ENCODE measurements at regions not wholly inside any gene's neighbourhood (a gene's known extent, or its start where the extent isn't known, plus 50 kb on each side); places are given as distances from the start of the nearest gene placed in this dataset.

DNA sequence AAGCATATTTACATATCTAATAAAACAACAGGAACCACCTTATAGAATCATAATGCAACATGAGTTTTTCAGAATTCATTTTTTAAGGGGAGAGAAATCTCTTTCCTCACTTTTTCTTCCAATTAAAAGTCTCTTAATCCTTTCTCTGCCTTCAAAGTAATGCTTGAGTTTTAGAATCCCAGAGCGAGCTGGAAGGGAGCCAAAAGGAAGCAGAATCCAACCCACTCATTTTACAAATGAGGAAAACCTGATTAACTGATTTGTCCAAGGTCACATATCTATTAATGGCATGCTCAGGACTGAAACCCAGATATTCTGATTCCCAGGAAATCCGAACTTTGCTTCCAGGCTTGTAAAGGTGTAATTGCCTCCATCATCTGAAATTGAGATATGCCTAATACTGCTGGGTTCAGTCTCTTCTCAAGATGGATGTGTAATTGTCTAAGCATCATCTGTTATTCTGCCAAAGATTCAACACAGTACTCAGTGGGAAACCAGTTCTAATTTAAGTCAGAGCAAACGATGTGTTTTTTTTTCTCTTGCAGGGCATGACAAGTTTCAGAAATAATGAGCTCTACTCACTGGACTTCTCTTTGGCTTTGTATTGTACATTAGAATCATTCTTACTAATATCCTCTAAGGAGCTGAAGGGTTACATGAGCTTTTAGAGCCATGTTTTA, 481.4 kb upstream of the CFAP20DC start:
- H3K4me1 ChIP-seq (ENCODE audit: low read depth), result peaks cover 5% of the 10 kb centered on the region
- no peaks in the 10 kb centered on the region for H3K9me3 ChIP-seq (ENCODE audit: low read depth)

DNA sequence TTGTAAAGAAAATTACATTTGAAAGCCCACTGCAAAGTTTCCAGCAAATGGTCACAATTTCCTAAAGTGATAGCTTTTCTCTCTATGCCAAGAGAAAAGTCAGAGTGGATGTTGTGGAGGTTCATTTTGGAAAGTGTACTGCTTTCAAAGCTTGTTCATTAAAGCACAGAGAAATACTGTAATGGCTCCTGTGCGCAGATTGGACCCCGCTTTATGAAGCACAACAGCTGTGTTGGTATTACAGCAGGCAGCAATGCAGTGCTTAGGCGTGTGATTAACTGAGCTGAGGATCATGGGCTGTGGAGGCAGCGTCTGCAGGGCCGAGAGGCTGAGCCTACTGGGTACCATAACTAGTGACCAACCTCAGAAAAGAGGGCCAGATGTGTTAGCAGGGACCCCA, 478.4 kb upstream of the CFAP20DC start:
- H3K4me3 ChIP-seq, result no peak overlapping the region
- no peaks in the 10 kb centered on the region for H3K36me3 ChIP-seq
- H3K4me1 ChIP-seq (ENCODE audit: low read depth), result no peaks in the 10 kb centered on the region
- no peak overlapping the region for H3K27ac ChIP-seq
- H3K9me3 ChIP-seq (ENCODE audit: low read depth), result no peaks in the 10 kb centered on the region
- no peak for DNase-seq (ENCODE audit: low read depth in 1 of 2, low spot score in 1 of 2)
- TF ChIP-seq, protein P1, sequence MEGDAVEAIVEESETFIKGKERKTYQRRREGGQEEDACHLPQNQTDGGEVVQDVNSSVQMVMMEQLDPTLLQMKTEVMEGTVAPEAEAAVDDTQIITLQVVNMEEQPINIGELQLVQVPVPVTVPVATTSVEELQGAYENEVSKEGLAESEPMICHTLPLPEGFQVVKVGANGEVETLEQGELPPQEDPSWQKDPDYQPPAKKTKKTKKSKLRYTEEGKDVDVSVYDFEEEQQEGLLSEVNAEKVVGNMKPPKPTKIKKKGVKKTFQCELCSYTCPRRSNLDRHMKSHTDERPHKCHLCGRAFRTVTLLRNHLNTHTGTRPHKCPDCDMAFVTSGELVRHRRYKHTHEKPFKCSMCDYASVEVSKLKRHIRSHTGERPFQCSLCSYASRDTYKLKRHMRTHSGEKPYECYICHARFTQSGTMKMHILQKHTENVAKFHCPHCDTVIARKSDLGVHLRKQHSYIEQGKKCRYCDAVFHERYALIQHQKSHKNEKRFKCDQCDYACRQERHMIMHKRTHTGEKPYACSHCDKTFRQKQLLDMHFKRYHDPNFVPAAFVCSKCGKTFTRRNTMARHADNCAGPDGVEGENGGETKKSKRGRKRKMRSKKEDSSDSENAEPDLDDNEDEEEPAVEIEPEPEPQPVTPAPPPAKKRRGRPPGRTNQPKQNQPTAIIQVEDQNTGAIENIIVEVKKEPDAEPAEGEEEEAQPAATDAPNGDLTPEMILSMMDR (IDR thresholded peaks at IDR 0.05; ENCODE audit: low read depth, low read length), result no peak
- no peaks in the 10 kb centered on the region for H3K27me3 ChIP-seq

More for the DNA sequence above, 481.4 kb upstream of the CFAP20DC start:
- Histone ChIP-seq H3K4me3 (no peak overlapping the region), H3K36me3 (no peaks in the 10 kb centered on the region), H3K27me3 (no peaks in the 10 kb centered on the region), H3K27ac (no peak overlapping the region)
- TF ChIP-seq, protein P1 (IDR thresholded peaks at IDR 0.05; ENCODE audit: low read depth, low read length), result no peak
- DNase-seq (ENCODE audit: low read depth in 1 of 2, low spot score in 1 of 2), result peak in 1 of 2 donors; percentile 10

DNA sequence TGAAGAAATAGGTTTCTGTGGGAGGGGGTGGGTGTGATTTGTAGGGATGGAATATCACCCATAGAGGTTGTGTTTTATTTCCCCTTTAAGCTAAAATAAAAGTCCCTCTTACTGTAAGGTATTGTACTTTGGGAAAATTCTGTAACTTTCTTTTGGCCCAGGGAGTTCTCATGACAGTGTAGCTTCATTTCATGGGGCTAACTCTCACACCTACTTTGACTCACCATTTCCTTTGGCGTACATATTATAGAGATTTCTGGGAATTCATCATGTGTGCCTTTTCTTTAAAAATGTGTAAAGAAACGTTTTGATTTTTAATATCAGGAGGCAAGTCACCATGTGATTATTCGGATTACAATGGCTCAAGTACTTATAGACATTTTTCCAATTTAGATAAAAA, 477.7 kb upstream of the CFAP20DC start:
- TF ChIP-seq, protein P1 (IDR thresholded peaks at IDR 0.05; ENCODE audit: low read depth, low read length), result no peak
- H3K4me1 ChIP-seq (ENCODE audit: low read depth), result no peaks in the 10 kb centered on the region
- no peaks in the 10 kb centered on the region for H3K9me3 ChIP-seq (ENCODE audit: low read depth)
- H3K36me3 ChIP-seq, result no peaks in the 10 kb centered on the region
- H3K27ac ChIP-seq, result no peak overlapping the region
- DNase-seq (ENCODE audit: low read depth in 1 of 2, low spot score in 1 of 2), result no peak
- H3K27me3 ChIP-seq, result no peaks in the 10 kb centered on the region
- no peak overlapping the region for H3K4me3 ChIP-seq

DNA sequence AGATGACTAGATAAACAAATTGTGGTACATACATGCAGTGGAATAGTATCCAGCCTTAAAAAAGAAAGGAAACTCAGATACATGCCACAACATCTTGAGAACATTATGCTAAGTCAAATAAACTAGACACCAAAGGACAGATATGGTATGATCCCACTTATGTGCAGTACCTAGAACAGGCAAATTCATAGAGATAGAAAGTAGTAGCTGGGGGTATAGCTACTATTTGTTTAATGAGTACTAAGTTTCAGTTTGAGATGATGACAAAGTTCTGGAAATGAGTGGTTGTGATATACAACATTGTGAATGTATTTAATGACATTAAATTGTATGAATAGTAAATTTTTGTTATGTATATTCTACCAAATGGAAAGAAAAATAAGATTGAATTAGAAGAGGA, 477.2 kb upstream of the CFAP20DC start:
- Histone ChIP-seq H3K9me3 (ENCODE audit: low read depth) (no peaks in the 10 kb centered on the region), H3K4me3 (no peak overlapping the region), H3K27me3 (no peaks in the 10 kb centered on the region), H3K36me3 (no peaks in the 10 kb centered on the region), H3K4me1 (ENCODE audit: low read depth) (no peaks in the 10 kb centered on the region), H3K27ac (no peak overlapping the region)
- TF ChIP-seq, protein P1 (IDR thresholded peaks at IDR 0.05; ENCODE audit: low read depth, low read length), result no peak
- DNase-seq (ENCODE audit: low read depth in 1 of 2, low spot score in 1 of 2), result no peak

DNA sequence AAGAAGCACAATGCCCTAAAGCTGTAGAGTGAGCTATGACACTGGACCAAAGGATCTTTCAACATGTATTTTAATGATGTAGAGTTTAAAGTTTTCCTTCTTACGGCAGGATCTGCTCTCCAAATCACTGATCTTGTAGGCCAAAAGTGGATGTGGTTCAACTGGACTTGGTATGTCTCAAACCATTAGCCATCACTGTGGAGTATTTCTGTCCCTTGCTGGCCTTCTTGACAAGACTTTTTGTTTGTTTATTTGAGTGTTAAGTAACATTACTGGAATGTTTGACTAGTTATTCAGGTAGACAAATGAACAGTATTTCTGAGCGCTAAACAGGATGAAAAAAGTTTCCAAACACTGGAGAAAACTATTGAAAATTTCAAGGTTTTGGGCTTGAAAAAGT, 472.7 kb upstream of the CFAP20DC start:
- H3K27me3 ChIP-seq, result no peaks in the 10 kb centered on the region
- no peak overlapping the region for H3K27ac ChIP-seq
- no peak for DNase-seq (ENCODE audit: low read depth in 1 of 2, low spot score in 1 of 2)
- no peaks in the 10 kb centered on the region for H3K9me3 ChIP-seq (ENCODE audit: low read depth)
- TF ChIP-seq, protein P1 (IDR thresholded peaks at IDR 0.05; ENCODE audit: low read depth, low read length), result no peak
- H3K4me1 ChIP-seq (ENCODE audit: low read depth), result peaks cover 3% of the 10 kb centered on the region
- no peaks in the 10 kb centered on the region for H3K36me3 ChIP-seq
- no peak overlapping the region for H3K4me3 ChIP-seq

Data from cardiac muscle cell (in vitro differentiated cells and primary cell).